ENCODE measurements at regions not wholly inside any gene's neighbourhood (a gene's known extent, or its start where the extent isn't known, plus 50 kb on each side); places are given as distances from the start of the nearest gene placed in this dataset.

DNA sequence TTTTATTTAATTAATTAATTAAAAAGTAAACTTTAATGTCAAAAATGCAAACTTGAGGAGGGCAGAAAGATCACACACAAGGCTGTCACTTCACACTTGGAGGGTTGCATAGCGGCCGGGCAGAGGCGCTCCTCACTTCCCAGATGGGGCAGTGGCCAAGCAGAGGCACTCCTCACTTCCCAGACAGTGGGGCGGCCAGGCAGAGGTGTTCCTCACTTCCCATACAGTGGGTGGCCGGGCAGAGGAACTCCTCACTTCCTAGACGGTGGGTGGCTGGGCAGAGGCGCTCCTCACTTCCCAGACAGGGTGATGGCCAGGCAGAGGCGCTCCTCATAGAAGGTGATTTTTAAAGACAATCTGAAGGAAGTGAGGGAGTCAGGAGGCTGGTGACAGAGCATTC, 277.5 kb downstream of the PDCD6IP start:
- TF ChIP-seq, protein P1, sequence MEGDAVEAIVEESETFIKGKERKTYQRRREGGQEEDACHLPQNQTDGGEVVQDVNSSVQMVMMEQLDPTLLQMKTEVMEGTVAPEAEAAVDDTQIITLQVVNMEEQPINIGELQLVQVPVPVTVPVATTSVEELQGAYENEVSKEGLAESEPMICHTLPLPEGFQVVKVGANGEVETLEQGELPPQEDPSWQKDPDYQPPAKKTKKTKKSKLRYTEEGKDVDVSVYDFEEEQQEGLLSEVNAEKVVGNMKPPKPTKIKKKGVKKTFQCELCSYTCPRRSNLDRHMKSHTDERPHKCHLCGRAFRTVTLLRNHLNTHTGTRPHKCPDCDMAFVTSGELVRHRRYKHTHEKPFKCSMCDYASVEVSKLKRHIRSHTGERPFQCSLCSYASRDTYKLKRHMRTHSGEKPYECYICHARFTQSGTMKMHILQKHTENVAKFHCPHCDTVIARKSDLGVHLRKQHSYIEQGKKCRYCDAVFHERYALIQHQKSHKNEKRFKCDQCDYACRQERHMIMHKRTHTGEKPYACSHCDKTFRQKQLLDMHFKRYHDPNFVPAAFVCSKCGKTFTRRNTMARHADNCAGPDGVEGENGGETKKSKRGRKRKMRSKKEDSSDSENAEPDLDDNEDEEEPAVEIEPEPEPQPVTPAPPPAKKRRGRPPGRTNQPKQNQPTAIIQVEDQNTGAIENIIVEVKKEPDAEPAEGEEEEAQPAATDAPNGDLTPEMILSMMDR (IDR thresholded peaks at IDR 0.05): no peak
- TF ChIP-seq POLR2A (IDR thresholded peaks at IDR 0.05): no peak
